H1 (cell line): ENCODE measurements at regions not wholly inside any gene's neighbourhood (a gene's known extent, or its start where the extent isn't known, plus 50 kb on each side); places are given as distances from the start of the nearest gene placed in this dataset.

Source experiments
- ASH2L ChIP-seq: fragments of 200-600, 300-600 bp; sonication (generic); IDR thresholded peaks from one replicate; pipeline ENCODE4 v1.7.1; 2017; ENCODE audit warnings: low read length
- ATF3 ChIP-seq: IDR thresholded peaks from 2 replicates; pipeline ENCODE4 v1.6.1; 2011; ENCODE audit warnings: low read depth, mild to moderate bottlenecking, low read length; ENCODE audit not compliant: insufficient read depth
- CBX8 ChIP-seq: fragments of 300-800, 300-1000 bp; sonication (generic); IDR thresholded peaks from 2 replicates; pipeline ENCODE4 v1.7.1; 2016; ENCODE audit warnings: low read depth, low read length, borderline replicate concordance
- CEBPB ChIP-seq: IDR thresholded peaks from 2 replicates; pipeline ENCODE4 v1.6.1; 2012; ENCODE audit warnings: low read depth, low read length
- CHD7 ChIP-seq: fragments of 300-600 bp; sonication (generic); IDR thresholded peaks from 2 replicates; pipeline ENCODE4 v1.7.1; 2012; ENCODE audit warnings: low read length, moderate library complexity, mild to moderate bottlenecking, inconsistent platforms; ENCODE audit not compliant: insufficient replicate concordance
- CTCF ChIP-seq, 3 experiments: IDR thresholded peaks; 1 replicate in 2 of 3; 2 replicates in 1 of 3; pipeline versions ENCODE4 v1.5.1 to v1.6.1; 2011; ENCODE audit warnings: low read length in 3 of 3, mild to moderate bottlenecking in 3 of 3, inconsistent platforms in 2 of 3, low read depth in 1 of 3, moderate library complexity in 1 of 3; ENCODE audit not compliant: insufficient read depth in 1 of 3; ENCODE audit errors: control extremely low read depth in 1 of 3
- KDM5A ChIP-seq: fragments of 200-600 bp; IDR thresholded peaks from 2 replicates; pipeline ENCODE4 v1.7.1; 2012; ENCODE audit warnings: mild to moderate bottlenecking, low read length, inconsistent platforms, mixed read lengths

- TF ChIP-seq CHD7 = no peak
- no peak for TF ChIP-seq ASH2L
- no peak for TF ChIP-seq CTCF (IDR thresholded peaks at IDR 0.05; ENCODE audit: control extremely low read depth in 1 of 3, insufficient read depth in 1 of 3, low read depth in 1 of 3, low read length in 3 of 3)
- TF ChIP-seq KDM5A = no peak
- no peak for TF ChIP-seq CEBPB
- TF ChIP-seq ATF3 = no peak
- TF ChIP-seq CBX8 = no peak
Measured at GRCh38 chr10:10417671-10418070, 600.0 kb upstream of the CELF2 start (continued).
